ENCODE measurements at regions not wholly inside any gene's neighbourhood (a gene's known extent, or its start where the extent isn't known, plus 50 kb on each side); places are given as distances from the start of the nearest gene placed in this dataset.

- in situ Hi-C loops (cut with HindIII; ENCODE audit: low sequenced_read_pairs) = no loop called here
Measured at GRCh38 chr6:1040393-1040792, 271.5 kb upstream of the FOXQ1 start.

- in situ Hi-C loops (cut with HindIII; ENCODE audit: low sequenced_read_pairs) = no loop called here
Measured at GRCh38 chr6:1039746-1040145, 272.2 kb upstream of the FOXQ1 start.

GRCh38 chr6:1039191-1039590 lies 272.7 kb upstream of the FOXQ1 start:
- in situ Hi-C loops (cut with HindIII; ENCODE audit: low sequenced_read_pairs) = no loop called here

GRCh38 chr6:1037430-1038202 lies 274.3 kb upstream of the FOXQ1 start:
- in situ Hi-C loops (cut with HindIII; ENCODE audit: low sequenced_read_pairs) = no loop called here

- in situ Hi-C loops (cut with HindIII; ENCODE audit: low sequenced_read_pairs) = no loop called here
Measured at GRCh38 chr6:1035401-1035800, 276.5 kb upstream of the FOXQ1 start.

- in situ Hi-C loops (cut with HindIII; ENCODE audit: low sequenced_read_pairs) = no loop called here
Measured at GRCh38 chr6:1031720-1032119, 280.2 kb upstream of the FOXQ1 start.

- in situ Hi-C loops (cut with HindIII; ENCODE audit: low sequenced_read_pairs) = no loop called here
Measured at GRCh38 chr6:1029141-1029540, 282.8 kb upstream of the FOXQ1 start.

- in situ Hi-C loops (cut with HindIII; ENCODE audit: low sequenced_read_pairs) = no loop called here
Measured at GRCh38 chr6:1028723-1029122, 283.2 kb upstream of the FOXQ1 start.

GRCh38 chr6:1027795-1028569 lies 283.9 kb upstream of the FOXQ1 start:
- in situ Hi-C loops (cut with HindIII; ENCODE audit: low sequenced_read_pairs) = no loop called here

GRCh38 chr6:1027109-1027794 lies 284.6 kb upstream of the FOXQ1 start:
- in situ Hi-C loops (cut with HindIII; ENCODE audit: low sequenced_read_pairs) = no loop called here

- in situ Hi-C loops (cut with HindIII; ENCODE audit: low sequenced_read_pairs) = no loop called here
Measured at GRCh38 chr6:1025821-1026220, 286.1 kb upstream of the FOXQ1 start.

- in situ Hi-C loops (cut with HindIII; ENCODE audit: low sequenced_read_pairs) = no loop called here
Measured at GRCh38 chr6:1024587-1024986, 287.3 kb upstream of the FOXQ1 start.

- in situ Hi-C loops (cut with HindIII; ENCODE audit: low sequenced_read_pairs) = no loop called here
Measured at GRCh38 chr6:1024161-1024560, 287.7 kb upstream of the FOXQ1 start.

- in situ Hi-C loops (cut with HindIII; ENCODE audit: low sequenced_read_pairs) = no loop called here
Measured at GRCh38 chr6:1023229-1023628, 288.7 kb upstream of the FOXQ1 start.

GRCh38 chr6:1022719-1023118 lies 289.2 kb upstream of the FOXQ1 start:
- in situ Hi-C loops (cut with HindIII; ENCODE audit: low sequenced_read_pairs) = no loop called here

- in situ Hi-C loops (cut with HindIII; ENCODE audit: low sequenced_read_pairs) = no loop called here
Measured at GRCh38 chr6:1020837-1021236, 291.1 kb upstream of the FOXQ1 start.

- in situ Hi-C loops (cut with HindIII; ENCODE audit: low sequenced_read_pairs) = no loop called here
Measured at GRCh38 chr6:1020133-1020532, 291.8 kb upstream of the FOXQ1 start.

- in situ Hi-C loops (cut with HindIII; ENCODE audit: low sequenced_read_pairs) = no loop called here
Measured at GRCh38 chr6:1018041-1018440, 293.9 kb upstream of the FOXQ1 start.

GRCh38 chr6:1016329-1017302 lies 295.3 kb upstream of the FOXQ1 start:
- in situ Hi-C loops (cut with HindIII; ENCODE audit: low sequenced_read_pairs) = no loop called here

- in situ Hi-C loops (cut with HindIII; ENCODE audit: low sequenced_read_pairs) = no loop called here
Measured at GRCh38 chr6:1015825-1016224, 296.1 kb upstream of the FOXQ1 start.

GRCh38 chr6:1014431-1014807 lies 297.5 kb upstream of the FOXQ1 start:
- in situ Hi-C loops (cut with HindIII; ENCODE audit: low sequenced_read_pairs) = no loop called here

Data from endothelial cell of hepatic sinusoid (primary cell).